A549 (cell line): ENCODE measurements at regions not wholly inside any gene's neighbourhood (a gene's known extent, or its start where the extent isn't known, plus 50 kb on each side); places are given as distances from the start of the nearest gene placed in this dataset.

ENCODE experiments used
- ATAC-seq, 2 experiments: fragments of 200-7000 bp in 1 of 2; fragments of >200 bp in 1 of 2; cut with Nextera tagmentation in 1 of 2; cut with Tn5 transposase in 1 of 2; 3 replicates each; pipeline versions ENCODE4 v1.8.0 to v1.9.1; 2018 to 2020; ENCODE audit warnings: mild to moderate bottlenecking in 1 of 2, moderate library complexity in 1 of 2
- CTCF ChIA-PET: fragments of 300-600 bp; sonication (Branson Sonifier 250); formaldehyde crosslinking; extraction: SDS; loops from one replicate; lab custom pipeline; 2021; ENCODE audit warnings: antibody characterized with exemption, inconsistent platforms; lab: Yijun Ruan, JAX
- POLR2A ChIA-PET: fragments of 350-600 bp; formaldehyde crosslinking; extraction: SDS; loops from one replicate; lab custom pipeline; 2021; ENCODE audit warnings: antibody characterized with exemption, inconsistent platforms; lab: Yijun Ruan, JAX
- DNase-seq, 2 experiments: peaks; one replicate each; pipeline versions ENCODE4 v3.0.0 to v3.0.0-alpha.2; 2011 to 2016; ENCODE audit warnings: low read depth in 1 of 2, low spot score in 1 of 2
- FAIRE-seq: peaks from 2 replicates; lab custom pipeline; 2011; peaks lifted over from hg19 to GRCh38; lab: Jason Lieb, UNC
- H3K27ac ChIP-seq, 2 experiments: fragments of >200 bp; sonication (Bioruptor Twin); formaldehyde crosslinking; 3 replicates each; pipeline ENCODE4 v1.5.1; 2016 to 2017
- H3K4me1 ChIP-seq: fragments of >200 bp; sonication (Bioruptor Twin); formaldehyde crosslinking; 3 replicates; pipeline ENCODE4 v1.6.1; 2016
- H3K4me2 ChIP-seq: fragments of >200 bp; sonication (Bioruptor Twin); formaldehyde crosslinking; 3 replicates; pipeline ENCODE4 v1.6.1; 2016
- H3K4me3 ChIP-seq: fragments of >200 bp; sonication (Bioruptor Twin); formaldehyde crosslinking; 3 replicates; pipeline ENCODE4 v1.5.1; 2016
- H3K9me3 ChIP-seq: fragments of >200 bp; sonication (Bioruptor Twin); formaldehyde crosslinking; 3 replicates; pipeline ENCODE4 v1.6.1; 2016
- CEBPB ChIP-seq, 2 experiments: fragments of >200 bp in 1 of 2; sonication (Bioruptor Twin) in 1 of 2; formaldehyde crosslinking in 1 of 2; IDR thresholded peaks; 2 replicates each; pipeline ENCODE4 v1.6.1; 2012 to 2016
- EP300 ChIP-seq, 2 experiments: fragments of >200 bp; sonication (Bioruptor Twin); formaldehyde crosslinking; IDR thresholded peaks; 2 replicates in 1 of 2; 3 replicates in 1 of 2; pipeline ENCODE4 v1.6.1; 2016 to 2017
- FOXS1 ChIP-seq: fragments of 250-450 bp; sonication (Bioruptor Pico); IDR thresholded peaks from 2 replicates; pipeline ENCODE4 v1.5.0; 2020; ENCODE audit warnings: mild to moderate bottlenecking, moderate library complexity
- HOXB5 ChIP-seq: fragments of 250-450 bp; sonication (Bioruptor Pico); IDR thresholded peaks from 2 replicates; pipeline ENCODE4 v1.5.0; 2020; ENCODE audit warnings: mild to moderate bottlenecking, moderate library complexity
- KDM5A ChIP-seq: fragments of 200-600 bp; sonication (generic); IDR thresholded peaks from 2 replicates; pipeline ENCODE4 v1.6.1; 2016; ENCODE audit warnings: antibody characterized with exemption, mild to moderate bottlenecking
- NR3C1 ChIP-seq: fragments of >200 bp; sonication (Bioruptor Twin); formaldehyde crosslinking; IDR thresholded peaks from 3 replicates; pipeline ENCODE4 v1.6.1; 2017
- ZC3H11A ChIP-seq: fragments of 450-650 bp; IDR thresholded peaks from 2 replicates; pipeline ENCODE4 v1.6.1; 2014; ENCODE audit warnings: antibody characterized with exemption, mild to moderate bottlenecking
- ZFP36 ChIP-seq: fragments of 450-650 bp; IDR thresholded peaks from 2 replicates; pipeline ENCODE4 v1.6.1; 2014; ENCODE audit warnings: borderline replicate concordance; ENCODE audit not compliant: partially characterized antibody
- ZSCAN20 ChIP-seq: fragments of 250-450 bp; sonication (Bioruptor Pico); IDR thresholded peaks from 2 replicates; pipeline ENCODE4 v1.8.0; 2022; ENCODE audit warnings: mild to moderate bottlenecking, moderate library complexity
- WGBS: methylation state at CpG from one replicate; pipeline ENCODE4 v1.1.6; 2017; ENCODE audit errors: missing lambda C conversion rate; 5-methylcytosine and 5-hydroxymethylcytosine counted together
- TF ChIP-seq, protein P1 (sequence below): fragments of >200 bp; sonication (Bioruptor Twin); formaldehyde crosslinking; IDR thresholded peaks from 3 replicates; pipeline ENCODE4 v1.6.1; 2016
- TF ChIP-seq, protein P2 (sequence below): fragments of 450-650 bp; IDR thresholded peaks from 2 replicates; pipeline ENCODE4 v1.6.1; 2014; ENCODE audit warnings: antibody characterized with exemption
- TF ChIP-seq, protein P3 (sequence below): fragments of >200 bp; sonication (Bioruptor Twin); formaldehyde crosslinking; IDR thresholded peaks from 2 replicates; pipeline ENCODE4 v1.6.1; 2016
- TF ChIP-seq, protein P4 (sequence below): IDR thresholded peaks from 2 replicates; pipeline ENCODE4 v1.6.1; 2012

DNA sequence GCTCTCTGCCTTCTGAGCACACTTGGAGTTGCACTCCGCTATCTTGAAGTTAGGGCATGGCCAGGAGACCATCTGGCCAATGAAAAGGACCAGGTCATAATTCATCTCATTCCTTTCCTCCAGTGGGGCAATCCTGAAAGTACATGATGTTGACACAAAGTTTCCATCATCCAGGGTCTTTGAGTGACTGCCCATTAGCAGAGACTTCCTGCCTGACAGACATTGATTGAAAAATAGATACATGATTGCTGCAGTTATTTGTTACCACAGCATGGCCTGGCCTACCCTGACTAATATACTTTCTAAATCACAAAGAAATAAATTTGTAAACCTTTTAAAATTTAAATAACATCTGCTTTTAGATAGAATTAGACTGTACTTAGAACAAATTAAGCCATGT, 50.0 kb upstream of the SCG2 start:
- 97% methylated on average over 1 of the region's 1 CpG for WGBS
- H3K27ac ChIP-seq, result no peak overlapping the region
- CTCF ChIA-PET, result no interaction called here
- ATAC-seq, result no peak
- POLR2A ChIA-PET, result no interaction called here
- H3K4me1 ChIP-seq, result no peaks in the 10 kb centered on the region
- H3K4me3 ChIP-seq, result no peak overlapping the region
- no peak for FAIRE-seq
- TF ChIP-seq, protein P1, sequence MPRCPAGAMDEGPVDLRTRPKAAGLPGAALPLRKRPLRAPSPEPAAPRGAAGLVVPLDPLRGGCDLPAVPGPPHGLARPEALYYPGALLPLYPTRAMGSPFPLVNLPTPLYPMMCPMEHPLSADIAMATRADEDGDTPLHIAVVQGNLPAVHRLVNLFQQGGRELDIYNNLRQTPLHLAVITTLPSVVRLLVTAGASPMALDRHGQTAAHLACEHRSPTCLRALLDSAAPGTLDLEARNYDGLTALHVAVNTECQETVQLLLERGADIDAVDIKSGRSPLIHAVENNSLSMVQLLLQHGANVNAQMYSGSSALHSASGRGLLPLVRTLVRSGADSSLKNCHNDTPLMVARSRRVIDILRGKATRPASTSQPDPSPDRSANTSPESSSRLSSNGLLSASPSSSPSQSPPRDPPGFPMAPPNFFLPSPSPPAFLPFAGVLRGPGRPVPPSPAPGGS, result no peak
- TF ChIP-seq ZFP36 (no peak), ZC3H11A (no peak), NR3C1 (no peak), CEBPB (IDR thresholded peaks at IDR 0.05) (no peak), ZSCAN20 (no peak), KDM5A (no peak), EP300 (IDR thresholded peaks at IDR 0.05) (no peak), HOXB5 (CRISPR knock-in tag) (no peak), FOXS1 (CRISPR knock-in tag) (no peak)
- TF ChIP-seq, protein P2, sequence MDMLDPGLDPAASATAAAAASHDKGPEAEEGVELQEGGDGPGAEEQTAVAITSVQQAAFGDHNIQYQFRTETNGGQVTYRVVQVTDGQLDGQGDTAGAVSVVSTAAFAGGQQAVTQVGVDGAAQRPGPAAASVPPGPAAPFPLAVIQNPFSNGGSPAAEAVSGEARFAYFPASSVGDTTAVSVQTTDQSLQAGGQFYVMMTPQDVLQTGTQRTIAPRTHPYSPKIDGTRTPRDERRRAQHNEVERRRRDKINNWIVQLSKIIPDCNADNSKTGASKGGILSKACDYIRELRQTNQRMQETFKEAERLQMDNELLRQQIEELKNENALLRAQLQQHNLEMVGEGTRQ, result no peak
- TF ChIP-seq, protein P3, sequence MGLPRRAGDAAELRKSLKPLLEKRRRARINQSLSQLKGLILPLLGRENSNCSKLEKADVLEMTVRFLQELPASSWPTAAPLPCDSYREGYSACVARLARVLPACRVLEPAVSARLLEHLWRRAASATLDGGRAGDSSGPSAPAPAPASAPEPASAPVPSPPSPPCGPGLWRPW, result no peak
- TF ChIP-seq, protein P4, sequence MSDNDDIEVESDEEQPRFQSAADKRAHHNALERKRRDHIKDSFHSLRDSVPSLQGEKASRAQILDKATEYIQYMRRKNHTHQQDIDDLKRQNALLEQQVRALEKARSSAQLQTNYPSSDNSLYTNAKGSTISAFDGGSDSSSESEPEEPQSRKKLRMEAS, result no peak
- H3K4me2 ChIP-seq, result no peak overlapping the region
- no peak for DNase-seq
- no peaks in the 10 kb centered on the region for H3K9me3 ChIP-seq
